ENCODE measurements at regions not wholly inside any gene's neighbourhood (a gene's known extent, or its start where the extent isn't known, plus 50 kb on each side); places are given as distances from the start of the nearest gene placed in this dataset.

DNA sequence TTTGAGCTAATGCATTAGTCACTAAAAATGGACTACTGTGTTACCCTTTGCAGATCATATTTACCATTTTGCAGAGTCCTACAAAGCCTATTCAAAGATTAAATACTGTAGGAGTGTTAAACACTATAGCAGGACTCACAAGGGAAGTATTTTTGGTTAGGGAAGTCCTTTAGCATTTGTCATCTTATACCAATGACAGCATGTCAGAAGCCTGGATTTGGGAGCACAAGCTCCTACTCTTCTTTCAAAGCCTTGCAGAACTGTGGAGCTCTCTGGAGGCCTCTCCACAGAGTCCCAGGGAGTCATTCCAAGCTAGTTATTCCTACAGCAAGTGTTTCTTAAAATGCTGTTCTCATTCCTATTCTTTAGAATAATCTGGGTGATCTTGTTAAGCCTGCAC lies 288.8 kb downstream of the PIK3R1 start:
- no peak for TF ChIP-seq TOX (CRISPR knock-in tag; IDR thresholded peaks at IDR 0.05; ENCODE audit: borderline replicate concordance)
- no peak for TF ChIP-seq SNAI2 (CRISPR knock-in tag; IDR thresholded peaks at IDR 0.05)
- no peak for TF ChIP-seq OSR1 (CRISPR knock-in tag; IDR thresholded peaks at IDR 0.05)
- no peak for TF ChIP-seq PPARA (CRISPR knock-in tag; IDR thresholded peaks at IDR 0.05; ENCODE audit: borderline replicate concordance)
- TF ChIP-seq TCF4 (CRISPR knock-in tag; IDR thresholded peaks at IDR 0.05; ENCODE audit: borderline replicate concordance), result no peak
- TF ChIP-seq ZFP3 (CRISPR knock-in tag; IDR thresholded peaks at IDR 0.05), result no peak
- TF ChIP-seq ZNF70 (CRISPR knock-in tag; IDR thresholded peaks at IDR 0.05), result no peak
- no peak for TF ChIP-seq RARB (CRISPR knock-in tag; IDR thresholded peaks at IDR 0.05)
- no peak for TF ChIP-seq GLIS3 (CRISPR knock-in tag; IDR thresholded peaks at IDR 0.05)
- TF ChIP-seq, protein P1, sequence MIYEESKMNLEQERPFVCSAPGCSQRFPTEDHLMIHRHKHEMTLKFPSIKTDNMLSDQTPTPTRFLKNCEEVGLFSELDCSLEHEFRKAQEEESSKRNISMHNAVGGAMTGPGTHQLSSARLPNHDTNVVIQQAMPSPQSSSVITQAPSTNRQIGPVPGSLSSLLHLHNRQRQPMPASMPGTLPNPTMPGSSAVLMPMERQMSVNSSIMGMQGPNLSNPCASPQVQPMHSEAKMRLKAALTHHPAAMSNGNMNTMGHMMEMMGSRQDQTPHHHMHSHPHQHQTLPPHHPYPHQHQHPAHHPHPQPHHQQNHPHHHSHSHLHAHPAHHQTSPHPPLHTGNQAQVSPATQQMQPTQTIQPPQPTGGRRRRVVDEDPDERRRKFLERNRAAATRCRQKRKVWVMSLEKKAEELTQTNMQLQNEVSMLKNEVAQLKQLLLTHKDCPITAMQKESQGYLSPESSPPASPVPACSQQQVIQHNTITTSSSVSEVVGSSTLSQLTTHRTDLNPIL (CRISPR knock-in tag; IDR thresholded peaks at IDR 0.05; ENCODE audit: low read depth), result no peak
- TF ChIP-seq, protein P2, sequence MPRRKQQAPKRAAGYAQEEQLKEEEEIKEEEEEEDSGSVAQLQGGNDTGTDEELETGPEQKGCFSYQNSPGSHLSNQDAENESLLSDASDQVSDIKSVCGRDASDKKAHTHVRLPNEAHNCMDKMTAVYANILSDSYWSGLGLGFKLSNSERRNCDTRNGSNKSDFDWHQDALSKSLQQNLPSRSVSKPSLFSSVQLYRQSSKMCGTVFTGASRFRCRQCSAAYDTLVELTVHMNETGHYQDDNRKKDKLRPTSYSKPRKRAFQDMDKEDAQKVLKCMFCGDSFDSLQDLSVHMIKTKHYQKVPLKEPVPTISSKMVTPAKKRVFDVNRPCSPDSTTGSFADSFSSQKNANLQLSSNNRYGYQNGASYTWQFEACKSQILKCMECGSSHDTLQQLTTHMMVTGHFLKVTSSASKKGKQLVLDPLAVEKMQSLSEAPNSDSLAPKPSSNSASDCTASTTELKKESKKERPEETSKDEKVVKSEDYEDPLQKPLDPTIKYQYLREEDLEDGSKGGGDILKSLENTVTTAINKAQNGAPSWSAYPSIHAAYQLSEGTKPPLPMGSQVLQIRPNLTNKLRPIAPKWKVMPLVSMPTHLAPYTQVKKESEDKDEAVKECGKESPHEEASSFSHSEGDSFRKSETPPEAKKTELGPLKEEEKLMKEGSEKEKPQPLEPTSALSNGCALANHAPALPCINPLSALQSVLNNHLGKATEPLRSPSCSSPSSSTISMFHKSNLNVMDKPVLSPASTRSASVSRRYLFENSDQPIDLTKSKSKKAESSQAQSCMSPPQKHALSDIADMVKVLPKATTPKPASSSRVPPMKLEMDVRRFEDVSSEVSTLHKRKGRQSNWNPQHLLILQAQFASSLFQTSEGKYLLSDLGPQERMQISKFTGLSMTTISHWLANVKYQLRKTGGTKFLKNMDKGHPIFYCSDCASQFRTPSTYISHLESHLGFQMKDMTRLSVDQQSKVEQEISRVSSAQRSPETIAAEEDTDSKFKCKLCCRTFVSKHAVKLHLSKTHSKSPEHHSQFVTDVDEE (CRISPR knock-in tag; IDR thresholded peaks at IDR 0.05), result no peak
- no peak for TF ChIP-seq ISL1 (CRISPR knock-in tag; IDR thresholded peaks at IDR 0.05)
- ATAC-seq, result no peak

DNA sequence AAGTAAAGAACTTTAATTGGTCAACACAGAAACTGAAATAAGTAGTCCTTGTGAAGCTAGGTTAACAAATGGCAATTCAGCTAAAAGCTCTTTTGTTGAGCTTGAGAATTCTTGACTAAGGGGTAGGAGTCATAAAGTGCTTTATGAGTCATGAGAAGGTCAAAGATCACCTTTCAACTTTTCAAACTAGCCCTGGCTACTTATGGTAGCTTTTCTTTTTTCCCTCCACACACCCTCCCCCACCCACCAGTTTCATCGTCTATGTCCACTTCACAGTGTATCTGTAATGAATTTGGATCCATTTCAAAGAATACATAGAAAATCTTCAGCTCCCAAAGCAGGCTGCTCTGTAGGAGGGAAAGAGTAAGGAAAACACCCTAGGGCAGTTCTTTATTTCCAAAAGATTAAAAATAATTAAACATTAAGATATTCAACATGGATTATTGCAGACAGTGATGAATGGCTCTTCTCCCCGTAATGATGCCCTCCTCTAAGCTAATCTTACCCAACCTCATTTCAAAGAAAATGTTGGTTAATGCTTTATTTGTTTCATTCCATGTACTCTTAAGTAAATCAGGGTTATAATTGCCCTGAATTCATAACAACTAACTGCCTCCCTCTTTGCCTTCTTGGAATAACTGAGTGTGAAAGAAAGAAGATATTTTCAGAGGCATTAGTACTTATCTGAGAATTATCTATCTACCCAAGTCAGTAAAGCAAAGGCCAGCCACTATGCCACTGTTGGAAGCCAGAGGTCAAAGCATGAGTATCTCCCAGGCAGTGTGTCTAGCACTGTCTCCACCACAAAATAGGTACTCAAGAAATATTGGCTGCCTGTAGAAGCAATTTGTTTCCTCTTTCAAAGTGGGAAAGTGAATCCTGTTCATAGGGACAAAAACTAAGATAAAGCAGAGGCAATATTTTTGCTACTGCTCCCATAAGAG lies 290.6 kb downstream of the PIK3R1 start:
- no peak for ATAC-seq
- no peak for TF ChIP-seq ISL1 (CRISPR knock-in tag; IDR thresholded peaks at IDR 0.05)
- TF ChIP-seq ZFP30 (CRISPR knock-in tag; IDR thresholded peaks at IDR 0.05), result no peak
- no peak for TF ChIP-seq CSDC2 (CRISPR knock-in tag; IDR thresholded peaks at IDR 0.05)
- no peak for TF ChIP-seq ZFP3 (CRISPR knock-in tag; IDR thresholded peaks at IDR 0.05)
- no peak for TF ChIP-seq ZNF565 (CRISPR knock-in tag; conservative IDR thresholded peaks at IDR 0.05; ENCODE audit: low read depth)
- TF ChIP-seq, protein P3, sequence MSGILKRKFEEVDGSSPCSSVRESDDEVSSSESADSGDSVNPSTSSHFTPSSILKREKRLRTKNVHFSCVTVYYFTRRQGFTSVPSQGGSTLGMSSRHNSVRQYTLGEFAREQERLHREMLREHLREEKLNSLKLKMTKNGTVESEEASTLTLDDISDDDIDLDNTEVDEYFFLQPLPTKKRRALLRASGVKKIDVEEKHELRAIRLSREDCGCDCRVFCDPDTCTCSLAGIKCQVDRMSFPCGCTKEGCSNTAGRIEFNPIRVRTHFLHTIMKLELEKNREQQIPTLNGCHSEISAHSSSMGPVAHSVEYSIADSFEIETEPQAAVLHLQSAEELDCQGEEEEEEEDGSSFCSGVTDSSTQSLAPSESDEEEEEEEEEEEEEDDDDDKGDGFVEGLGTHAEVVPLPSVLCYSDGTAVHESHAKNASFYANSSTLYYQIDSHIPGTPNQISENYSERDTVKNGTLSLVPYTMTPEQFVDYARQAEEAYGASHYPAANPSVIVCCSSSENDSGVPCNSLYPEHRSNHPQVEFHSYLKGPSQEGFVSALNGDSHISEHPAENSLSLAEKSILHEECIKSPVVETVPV (CRISPR knock-in tag; IDR thresholded peaks at IDR 0.05), result no peak
- no peak for TF ChIP-seq TCF4 (CRISPR knock-in tag; IDR thresholded peaks at IDR 0.05; ENCODE audit: borderline replicate concordance)
- no peak for TF ChIP-seq ESRRG (CRISPR knock-in tag; IDR thresholded peaks at IDR 0.05)
- TF ChIP-seq SNAI2 (CRISPR knock-in tag; IDR thresholded peaks at IDR 0.05), result no peak
- TF ChIP-seq, protein P4, sequence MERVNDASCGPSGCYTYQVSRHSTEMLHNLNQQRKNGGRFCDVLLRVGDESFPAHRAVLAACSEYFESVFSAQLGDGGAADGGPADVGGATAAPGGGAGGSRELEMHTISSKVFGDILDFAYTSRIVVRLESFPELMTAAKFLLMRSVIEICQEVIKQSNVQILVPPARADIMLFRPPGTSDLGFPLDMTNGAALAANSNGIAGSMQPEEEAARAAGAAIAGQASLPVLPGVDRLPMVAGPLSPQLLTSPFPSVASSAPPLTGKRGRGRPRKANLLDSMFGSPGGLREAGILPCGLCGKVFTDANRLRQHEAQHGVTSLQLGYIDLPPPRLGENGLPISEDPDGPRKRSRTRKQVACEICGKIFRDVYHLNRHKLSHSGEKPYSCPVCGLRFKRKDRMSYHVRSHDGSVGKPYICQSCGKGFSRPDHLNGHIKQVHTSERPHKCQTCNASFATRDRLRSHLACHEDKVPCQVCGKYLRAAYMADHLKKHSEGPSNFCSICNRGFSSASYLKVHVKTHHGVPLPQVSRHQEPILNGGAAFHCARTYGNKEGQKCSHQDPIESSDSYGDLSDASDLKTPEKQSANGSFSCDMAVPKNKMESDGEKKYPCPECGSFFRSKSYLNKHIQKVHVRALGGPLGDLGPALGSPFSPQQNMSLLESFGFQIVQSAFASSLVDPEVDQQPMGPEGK (CRISPR knock-in tag; IDR thresholded peaks at IDR 0.05; ENCODE audit: borderline replicate concordance), result no peak
- TF ChIP-seq, protein P2 (CRISPR knock-in tag; IDR thresholded peaks at IDR 0.05), result no peak
- no peak for TF ChIP-seq GLIS3 (CRISPR knock-in tag; IDR thresholded peaks at IDR 0.05)
- TF ChIP-seq, protein P5, sequence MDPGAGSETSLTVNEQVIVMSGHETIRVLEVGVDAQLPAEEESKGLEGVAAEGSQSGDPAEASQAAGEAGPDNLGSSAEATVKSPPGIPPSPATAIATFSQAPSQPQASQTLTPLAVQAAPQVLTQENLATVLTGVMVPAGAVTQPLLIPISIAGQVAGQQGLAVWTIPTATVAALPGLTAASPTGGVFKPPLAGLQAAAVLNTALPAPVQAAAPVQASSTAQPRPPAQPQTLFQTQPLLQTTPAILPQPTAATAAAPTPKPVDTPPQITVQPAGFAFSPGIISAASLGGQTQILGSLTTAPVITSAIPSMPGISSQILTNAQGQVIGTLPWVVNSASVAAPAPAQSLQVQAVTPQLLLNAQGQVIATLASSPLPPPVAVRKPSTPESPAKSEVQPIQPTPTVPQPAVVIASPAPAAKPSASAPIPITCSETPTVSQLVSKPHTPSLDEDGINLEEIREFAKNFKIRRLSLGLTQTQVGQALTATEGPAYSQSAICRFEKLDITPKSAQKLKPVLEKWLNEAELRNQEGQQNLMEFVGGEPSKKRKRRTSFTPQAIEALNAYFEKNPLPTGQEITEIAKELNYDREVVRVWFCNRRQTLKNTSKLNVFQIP (CRISPR knock-in tag; IDR thresholded peaks at IDR 0.05; ENCODE audit: borderline replicate concordance, low read depth), result no peak

Measured in SK-N-SH treated with all-trans-retinoic acid at 6 μM for 48 hours (cell line).